ENCODE measurements at regions not wholly inside any gene's neighbourhood (a gene's known extent, or its start where the extent isn't known, plus 50 kb on each side); places are given as distances from the start of the nearest gene placed in this dataset.
A peak's percentile ranks its signal among the peaks of the same experiment; 100 is the strongest.

DNA sequence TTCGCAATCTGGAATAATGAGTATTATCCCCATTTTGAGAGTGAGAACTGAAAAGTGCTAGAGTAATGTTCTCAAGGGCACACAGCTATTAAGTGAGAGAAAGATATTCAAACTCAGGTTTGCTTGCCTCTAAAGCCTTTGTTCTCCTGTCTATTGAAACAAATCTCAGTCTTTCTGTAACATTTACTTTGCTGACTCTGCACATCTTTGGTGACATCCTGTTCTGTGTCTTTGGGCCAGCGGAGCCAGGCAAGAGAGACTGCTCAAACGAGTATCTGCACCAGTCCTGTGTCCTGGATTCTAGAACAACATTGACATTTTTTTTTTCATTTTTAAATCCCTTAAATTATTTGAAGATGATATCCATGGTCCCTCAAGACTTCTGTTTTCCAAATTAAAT lies 1539.2 kb upstream of the PIK3C3 start:
- H3K27me3 ChIP-seq, result no peaks in the 10 kb centered on the region

DNA sequence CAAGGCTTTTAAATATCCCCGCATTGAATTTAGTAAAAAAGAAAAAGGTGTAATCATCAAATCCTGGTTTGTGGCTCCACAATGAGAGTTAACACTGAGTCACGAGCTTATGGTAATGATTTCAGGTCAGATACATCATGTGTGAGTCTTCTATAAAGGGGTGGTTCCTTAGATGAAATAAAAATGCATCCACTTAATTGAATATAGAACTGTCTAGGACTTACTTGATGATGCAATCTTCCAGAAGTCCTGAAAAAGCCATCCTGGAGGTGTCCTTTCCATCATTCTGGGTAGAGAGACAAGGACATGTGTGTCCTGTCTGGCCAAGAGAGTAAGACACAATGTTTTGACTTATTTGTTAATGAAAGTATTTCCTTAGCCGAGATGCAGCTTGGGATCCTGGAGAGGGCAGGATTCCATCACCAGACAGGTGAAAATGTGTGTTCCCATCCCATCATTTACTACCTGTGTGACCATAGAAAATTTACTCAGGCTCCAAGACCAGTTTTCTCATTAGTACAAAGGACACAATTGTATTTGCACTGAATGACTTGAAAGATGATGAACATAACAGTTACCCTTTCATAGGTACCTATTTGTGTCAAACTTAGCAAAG lies 1539.8 kb upstream of the PIK3C3 start:
- no peaks in the 10 kb centered on the region for H3K4me1 ChIP-seq
- TF ChIP-seq CTCF (IDR thresholded peaks at IDR 0.05) (no peak), POLR2A (IDR thresholded peaks at IDR 0.05) (no peak)
- H3K36me3 ChIP-seq, result no peaks in the 10 kb centered on the region
- no peak overlapping the region for H3K27ac ChIP-seq
- DNase-seq, result no peak
- no peaks in the 10 kb centered on the region for H3K27me3 ChIP-seq
- no peak overlapping the region for H3K4me3 ChIP-seq
- H3K9me3 ChIP-seq, result no peaks in the 10 kb centered on the region

More for the DNA sequence above, 1539.2 kb upstream of the PIK3C3 start:
- TF ChIP-seq POLR2A (IDR thresholded peaks at IDR 0.05) (no peak), CTCF (IDR thresholded peaks at IDR 0.05) (no peak)
- Histone ChIP-seq H3K9me3 (no peaks in the 10 kb centered on the region), H3K4me3 (no peak overlapping the region), H3K4me1 (no peaks in the 10 kb centered on the region), H3K36me3 (no peaks in the 10 kb centered on the region), H3K27ac (no peak overlapping the region)
- DNase-seq, result no peak

DNA sequence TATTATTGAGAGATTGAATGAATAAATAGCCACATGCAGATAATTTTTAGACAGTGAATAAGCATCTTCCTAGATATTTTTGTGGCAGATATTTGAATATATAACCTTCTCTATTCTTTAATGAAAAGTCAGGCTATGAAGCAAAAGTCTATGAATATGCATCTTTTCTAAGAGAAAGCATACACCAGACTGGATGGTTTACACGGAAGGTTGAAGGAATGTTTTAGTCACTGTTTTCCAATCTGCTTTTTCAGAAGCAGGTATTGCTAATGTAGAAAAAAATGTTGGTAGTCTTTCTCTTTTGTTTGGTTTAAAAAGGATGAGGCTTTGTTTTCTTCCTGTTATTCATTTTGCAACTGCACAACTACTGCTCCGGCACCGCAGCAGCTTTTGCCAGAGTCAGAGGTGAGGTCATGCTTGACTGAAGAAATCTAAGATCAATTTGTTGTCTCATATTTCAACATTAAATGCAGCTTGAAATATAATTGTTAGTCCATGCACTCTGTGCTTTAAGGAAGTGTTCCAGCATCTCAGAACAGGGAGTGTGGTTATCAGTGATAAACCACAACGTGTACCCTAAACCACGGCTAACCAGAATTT lies 1540.8 kb upstream of the PIK3C3 start:
- Histone ChIP-seq H3K9me3 (no peaks in the 10 kb centered on the region), H3K27me3 (no peaks in the 10 kb centered on the region), H3K4me3 (no peak overlapping the region), H3K36me3 (no peaks in the 10 kb centered on the region), H3K27ac (no peak overlapping the region), H3K4me1 (no peaks in the 10 kb centered on the region)
- TF ChIP-seq POLR2A (IDR thresholded peaks at IDR 0.05) (no peak), CTCF (IDR thresholded peaks at IDR 0.05) (no peak)
- no peak for DNase-seq

- no peak for DNase-seq
- Histone ChIP-seq H3K4me1 (no peaks in the 10 kb centered on the region), H3K27ac (no peak overlapping the region), H3K36me3 (no peaks in the 10 kb centered on the region), H3K4me3 (no peak overlapping the region), H3K27me3 (no peaks in the 10 kb centered on the region), H3K9me3 (no peaks in the 10 kb centered on the region)
- TF ChIP-seq POLR2A (IDR thresholded peaks at IDR 0.05), result no peak
- peak in 3 of 6 experiments; percentile 32 to 43 (median 36) for TF ChIP-seq CTCF (IDR thresholded peaks at IDR 0.05)
Measured at GRCh38 chr18:40413160-40413559, 1541.9 kb upstream of the PIK3C3 start.

GRCh38 chr18:40412410-40412809 lies 1542.6 kb upstream of the PIK3C3 start:
- no peak for TF ChIP-seq CTCF (IDR thresholded peaks at IDR 0.05)
- no peak for TF ChIP-seq POLR2A (IDR thresholded peaks at IDR 0.05)
- Histone ChIP-seq H3K27me3 (no peaks in the 10 kb centered on the region), H3K9me3 (no peaks in the 10 kb centered on the region), H3K27ac (no peak overlapping the region), H3K4me1 (no peaks in the 10 kb centered on the region), H3K36me3 (no peaks in the 10 kb centered on the region), H3K4me3 (no peak overlapping the region)
- no peak for DNase-seq

All from Peyer's patch (tissue), 4 donors.